ENCODE measurements at regions not wholly inside any gene's neighbourhood (a gene's known extent, or its start where the extent isn't known, plus 50 kb on each side); places are given as distances from the start of the nearest gene placed in this dataset.

DNA sequence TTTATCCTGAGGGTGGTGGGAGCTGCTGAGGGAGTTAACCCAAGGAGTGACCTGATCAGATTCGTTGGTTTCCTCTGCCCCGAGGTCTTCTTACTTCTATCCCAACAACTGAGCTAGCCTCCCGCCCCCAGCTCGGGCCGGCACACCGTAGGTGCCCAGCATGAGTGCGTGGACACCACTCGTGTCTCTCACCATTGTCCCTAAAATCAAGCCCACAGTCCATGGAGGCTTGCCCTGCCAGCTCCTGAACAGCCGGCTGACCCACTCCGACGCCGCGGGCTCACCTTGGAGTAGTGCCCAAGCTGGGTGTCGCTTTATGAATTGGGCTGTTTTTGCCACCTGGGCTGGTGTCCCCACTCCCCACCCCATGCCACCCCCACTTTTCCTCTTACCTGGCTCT lies 59.0 kb upstream of the CCDC167 start:
- no peaks in the 10 kb centered on the region for H3K4me1 ChIP-seq

DNA sequence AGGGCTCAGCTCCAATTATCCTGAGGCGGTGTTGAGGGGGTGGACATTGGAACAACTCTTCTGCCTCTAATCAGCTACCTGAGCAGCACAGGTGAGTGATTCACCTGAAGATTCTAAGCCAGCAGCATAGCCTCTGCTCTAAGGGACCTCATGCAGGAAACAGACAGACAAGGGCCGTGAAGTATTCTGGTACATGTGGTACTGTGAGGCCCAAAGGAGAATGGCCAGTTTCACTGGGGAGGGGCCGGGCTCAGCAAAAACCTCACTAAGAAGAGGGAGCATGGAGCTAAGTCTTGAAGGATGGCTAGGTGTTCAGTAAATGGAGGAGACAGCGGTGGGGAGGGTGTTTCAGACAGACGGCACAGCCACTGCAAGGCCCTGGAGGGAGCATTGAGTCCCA lies 58.5 kb upstream of the CCDC167 start:
- peaks cover 0 to 13% (median 9%) of the 10 kb centered on the region in 3 donors for H3K27me3 ChIP-seq
- no peak overlapping the region for H3K27ac ChIP-seq
- H3K4me1 ChIP-seq = no peaks in the 10 kb centered on the region
- no peaks in the 10 kb centered on the region for H3K36me3 ChIP-seq
- TF ChIP-seq POLR2A (IDR thresholded peaks at IDR 0.05) = no peak
- TF ChIP-seq, protein P1, sequence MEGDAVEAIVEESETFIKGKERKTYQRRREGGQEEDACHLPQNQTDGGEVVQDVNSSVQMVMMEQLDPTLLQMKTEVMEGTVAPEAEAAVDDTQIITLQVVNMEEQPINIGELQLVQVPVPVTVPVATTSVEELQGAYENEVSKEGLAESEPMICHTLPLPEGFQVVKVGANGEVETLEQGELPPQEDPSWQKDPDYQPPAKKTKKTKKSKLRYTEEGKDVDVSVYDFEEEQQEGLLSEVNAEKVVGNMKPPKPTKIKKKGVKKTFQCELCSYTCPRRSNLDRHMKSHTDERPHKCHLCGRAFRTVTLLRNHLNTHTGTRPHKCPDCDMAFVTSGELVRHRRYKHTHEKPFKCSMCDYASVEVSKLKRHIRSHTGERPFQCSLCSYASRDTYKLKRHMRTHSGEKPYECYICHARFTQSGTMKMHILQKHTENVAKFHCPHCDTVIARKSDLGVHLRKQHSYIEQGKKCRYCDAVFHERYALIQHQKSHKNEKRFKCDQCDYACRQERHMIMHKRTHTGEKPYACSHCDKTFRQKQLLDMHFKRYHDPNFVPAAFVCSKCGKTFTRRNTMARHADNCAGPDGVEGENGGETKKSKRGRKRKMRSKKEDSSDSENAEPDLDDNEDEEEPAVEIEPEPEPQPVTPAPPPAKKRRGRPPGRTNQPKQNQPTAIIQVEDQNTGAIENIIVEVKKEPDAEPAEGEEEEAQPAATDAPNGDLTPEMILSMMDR (IDR thresholded peaks at IDR 0.05 in 4 of 5, conservative IDR thresholded peaks at IDR 0.05 in 1 of 5) = no peak
- DNase-seq (no peak), ATAC-seq (no peak)
- H3K9me3 ChIP-seq = no peaks in the 10 kb centered on the region
- intact Hi-C loops (cut with DNase I; ENCODE audit: low total_unique reads) = no loop called here
- in situ Hi-C loops (cut with MboI; ENCODE audit: low sequenced_read_pairs in 4 of 4) = loop anchor here in 1 of 4 donors (25.0 kb wide), 1 partner anchor 221 kb away; no protein-coding TSS in a partner anchor
- no peak overlapping the region for H3K4me3 ChIP-seq

More for the DNA sequence above, 59.0 kb upstream of the CCDC167 start:
- Histone ChIP-seq H3K4me3 (no peak overlapping the region), H3K27me3 (peaks cover 0 to 13% (median 9%) of the 10 kb centered on the region in 3 donors), H3K9me3 (no peaks in the 10 kb centered on the region), H3K36me3 (no peaks in the 10 kb centered on the region), H3K27ac (no peak overlapping the region)
- in situ Hi-C loops (cut with MboI; ENCODE audit: low sequenced_read_pairs in 4 of 4) = loop anchor here in 1 of 4 donors (25.0 kb wide), 1 partner anchor 221 kb away; no protein-coding TSS in a partner anchor
- DNase-seq = no peak
- intact Hi-C loops (cut with DNase I; ENCODE audit: low total_unique reads) = no loop called here
- no peak for ATAC-seq
- no peak for TF ChIP-seq POLR2A (IDR thresholded peaks at IDR 0.05)
- TF ChIP-seq, protein P1 (IDR thresholded peaks at IDR 0.05 in 4 of 5, conservative IDR thresholded peaks at IDR 0.05 in 1 of 5) = no peak

DNA sequence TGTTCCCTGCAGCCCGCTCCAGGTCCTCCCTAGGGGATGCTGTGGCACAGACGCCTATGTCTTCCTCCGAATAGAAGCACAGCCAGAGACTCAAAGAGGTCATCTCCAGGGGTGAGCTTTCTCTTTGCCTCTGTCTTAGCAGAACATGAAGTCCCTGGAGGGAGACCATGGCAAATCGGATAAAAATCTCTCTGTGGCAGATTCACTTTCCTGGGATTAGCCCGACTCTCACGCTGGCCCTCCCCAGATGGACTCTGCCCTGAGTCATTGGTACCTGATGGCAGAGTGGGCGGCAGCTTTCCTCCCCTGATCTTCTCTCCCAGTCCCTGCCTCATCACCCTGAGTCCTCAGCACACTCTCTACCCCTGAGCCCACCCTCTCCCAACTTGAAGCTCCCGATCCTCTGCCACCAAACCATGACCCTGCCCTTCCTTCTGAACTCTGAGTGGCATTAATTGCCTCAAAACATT lies 58.0 kb upstream of the CCDC167 start:
- no peak overlapping the region for H3K4me3 ChIP-seq
- no peaks in the 10 kb centered on the region for H3K4me1 ChIP-seq
- H3K27ac ChIP-seq = no peak overlapping the region
- no peaks in the 10 kb centered on the region for H3K9me3 ChIP-seq
- TF ChIP-seq, protein P1 (IDR thresholded peaks at IDR 0.05 in 4 of 5, conservative IDR thresholded peaks at IDR 0.05 in 1 of 5) = no peak
- TF ChIP-seq POLR2A (IDR thresholded peaks at IDR 0.05) = no peak
- intact Hi-C loops (cut with DNase I; ENCODE audit: low total_unique reads) = no loop called here
- peaks cover 0 to 15% (median 9%) of the 10 kb centered on the region in 3 donors for H3K27me3 ChIP-seq
- DNase-seq = no peak
- H3K36me3 ChIP-seq = no peaks in the 10 kb centered on the region
- no peak for ATAC-seq
- in situ Hi-C loops (cut with MboI; ENCODE audit: low sequenced_read_pairs in 4 of 4) = loop anchor here in 1 of 4 donors (25.0 kb wide), 1 partner anchor 220 kb away; no protein-coding TSS in a partner anchor

DNA sequence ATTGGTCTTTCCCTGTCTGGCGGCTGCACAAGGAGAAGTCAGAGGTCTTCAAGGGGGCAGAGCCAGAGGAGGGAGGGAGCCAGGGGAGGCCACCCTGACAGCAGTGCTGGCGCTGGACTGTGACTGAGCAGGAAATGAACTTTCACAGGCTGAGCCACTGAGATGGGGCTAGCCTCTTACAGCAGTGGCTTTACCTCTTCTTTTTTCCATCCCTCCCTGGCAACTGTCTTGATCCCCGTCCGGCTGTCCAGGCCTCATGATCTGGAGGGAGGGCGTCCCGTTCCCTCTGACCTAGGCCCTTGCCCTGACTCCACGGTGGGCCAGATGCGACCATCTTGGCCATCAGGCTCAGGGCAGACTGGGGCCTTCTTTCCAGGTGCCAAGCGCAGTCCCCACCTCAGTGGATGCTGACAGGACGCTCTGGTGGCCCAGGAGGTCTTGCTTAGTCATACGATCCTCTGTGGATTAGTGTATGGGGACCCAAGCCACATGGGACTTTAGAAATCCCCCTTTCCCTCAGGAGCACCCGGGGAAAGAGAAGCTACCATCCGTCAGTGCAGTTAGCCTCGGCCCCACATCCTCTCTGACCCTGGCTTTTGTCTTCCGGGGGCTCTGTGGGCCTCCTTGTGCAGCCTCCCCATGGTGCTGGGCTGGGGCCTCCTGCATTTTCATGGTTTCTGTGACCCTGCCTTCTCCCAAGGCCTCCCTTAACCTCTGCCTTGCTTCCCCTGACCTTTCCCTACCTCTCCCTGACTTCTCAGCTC lies 57.4 kb upstream of the CCDC167 start:
- intact Hi-C loops (cut with DNase I; ENCODE audit: low total_unique reads) = no loop called here
- peak in 1 of 2 donors; percentile 30 for ATAC-seq

More for the DNA sequence above, 57.4 kb upstream of the CCDC167 start:
- H3K27me3 ChIP-seq = peaks cover 0 to 15% (median 9%) of the 10 kb centered on the region in 3 donors
- TF ChIP-seq, protein P1 (IDR thresholded peaks at IDR 0.05 in 4 of 5, conservative IDR thresholded peaks at IDR 0.05 in 1 of 5) = no peak
- no peak for TF ChIP-seq POLR2A (IDR thresholded peaks at IDR 0.05)
- no peak for DNase-seq
- no peaks in the 10 kb centered on the region for H3K36me3 ChIP-seq
- no peaks in the 10 kb centered on the region for H3K4me1 ChIP-seq
- no peaks in the 10 kb centered on the region for H3K9me3 ChIP-seq
- in situ Hi-C loops (cut with MboI; ENCODE audit: low sequenced_read_pairs in 4 of 4) = loop anchor here in 1 of 4 donors (25.0 kb wide), 1 partner anchor 220 kb away; no protein-coding TSS in a partner anchor
- H3K4me3 ChIP-seq = no peak overlapping the region
- no peak overlapping the region for H3K27ac ChIP-seq

All from gastrocnemius medialis (tissue), 4 donors.